H1 (cell line): ENCODE measurements at regions not wholly inside any gene's neighbourhood (a gene's known extent, or its start where the extent isn't known, plus 50 kb on each side); places are given as distances from the start of the nearest gene placed in this dataset.

Experiments
- CTCF ChIA-PET: fragments of 300-600 bp; sonication (Branson Sonifier 250); formaldehyde crosslinking; loops from one replicate; lab custom pipeline; 2021; ENCODE audit not compliant: partially characterized antibody; lab: Charles Lee
- POLR2A ChIA-PET: fragments of 300-600 bp; sonication (Branson Sonifier 250); formaldehyde crosslinking; loops from one replicate; lab custom pipeline; 2021; ENCODE audit warnings: inconsistent platforms; ENCODE audit not compliant: partially characterized antibody; lab: Charles Lee
- DNase-seq, 2 experiments: peaks; one replicate each; pipeline versions ENCODE4 v3.0.0 to v3.0.0-alpha.2; 2010 to 2022; ENCODE audit warnings: low spot score in 2 of 2, low read depth in 1 of 2, mixed read lengths in 1 of 2
- FAIRE-seq: peaks from 2 replicates; lab custom pipeline; 2011; peaks lifted over from hg19 to GRCh38; lab: Jason Lieb, UNC
- H2AFZ ChIP-seq: 2 replicates; pipeline ENCODE4 v1.8.1; 2012; ENCODE audit warnings: low read length, inconsistent platforms
- H2AK5ac ChIP-seq: 2 replicates; pipeline ENCODE4 v1.6.1; 2013; ENCODE audit warnings: low read depth, low read length
- H2BK120ac ChIP-seq: replicated peaks from 2 replicates; pipeline ENCODE3; 2013; ENCODE audit warnings: low read depth, low read length, inconsistent platforms
- H2BK12ac ChIP-seq: 2 replicates; pipeline ENCODE4 v1.6.1; 2013; ENCODE audit warnings: low read depth, low read length
- H2BK15ac ChIP-seq: 2 replicates; pipeline ENCODE4 v1.6.1; 2013; ENCODE audit warnings: low read length
- H2BK20ac ChIP-seq: 2 replicates; pipeline ENCODE4 v1.6.1; 2013; ENCODE audit warnings: low read length
- H2BK5ac ChIP-seq: 2 replicates; pipeline ENCODE4 v1.6.1; 2013; ENCODE audit warnings: low read depth, low read length
- H3K14ac ChIP-seq: 2 replicates; pipeline ENCODE4 v1.6.1; 2013; ENCODE audit warnings: inconsistent platforms; ENCODE audit not compliant: insufficient read length
- H3K18ac ChIP-seq: 2 replicates; pipeline ENCODE4 v1.6.1; 2013; ENCODE audit warnings: low read length; ENCODE audit errors: extremely low read depth
- H3K23ac ChIP-seq: 2 replicates; pipeline ENCODE4 v1.6.1; 2013; ENCODE audit warnings: inconsistent platforms; ENCODE audit not compliant: insufficient read length
- H3K23me2 ChIP-seq: 2 replicates; pipeline ENCODE4 v1.6.1; 2013; ENCODE audit warnings: low read depth, low read length
- H3K27ac ChIP-seq: 2 replicates; pipeline ENCODE4 v1.6.1; 2011; ENCODE audit warnings: low read depth, low read length, inconsistent platforms
- H3K27me3 ChIP-seq, 4 experiments: replicated peaks in 1 of 4; 1 replicate in 1 of 4; 2 replicates in 3 of 4; pipeline versions ENCODE4 v1.6.1 to v1.8.1; 2011 to 2013; ENCODE audit warnings: low read length in 3 of 4, mild to moderate bottlenecking in 3 of 4, inconsistent platforms in 2 of 4, mixed read lengths in 2 of 4, moderate library complexity in 1 of 4; ENCODE audit not compliant: control insufficient read depth in 3 of 4, insufficient read depth in 3 of 4; ENCODE audit errors: extremely low read depth in 1 of 4
- H3K36me3 ChIP-seq, 4 experiments: 2 replicates each; pipeline versions ENCODE4 v1.6.1 to v1.8.1; 2011 to 2013; ENCODE audit warnings: mild to moderate bottlenecking in 4 of 4, low read length in 3 of 4, moderate library complexity in 2 of 4, control low read depth in 1 of 4, inconsistent platforms in 1 of 4; ENCODE audit not compliant: insufficient read depth in 4 of 4, control insufficient read depth in 2 of 4
- H3K4ac ChIP-seq: replicated peaks from 2 replicates; pipeline ENCODE3; 2013; ENCODE audit warnings: low read length, low read depth, mixed read lengths, inconsistent platforms; ENCODE audit not compliant: insufficient read length
- H3K4me1 ChIP-seq, 4 experiments: replicated peaks in 1 of 4; 1 replicate in 1 of 4; 2 replicates in 3 of 4; pipeline versions ENCODE4 v1.6.1 to v1.8.1; 2011 to 2013; ENCODE audit warnings: low read length in 3 of 4, inconsistent platforms in 2 of 4, mixed read lengths in 1 of 4; ENCODE audit not compliant: insufficient read depth in 4 of 4, control insufficient read depth in 3 of 4
- H3K4me2 ChIP-seq, 2 experiments: 2 replicates each; pipeline versions ENCODE4 v1.6.1 to v1.8.1; 2011 to 2013; ENCODE audit warnings: low read depth in 2 of 2, low read length in 2 of 2, control low read depth in 1 of 2, inconsistent platforms in 1 of 2, mild to moderate bottlenecking in 1 of 2; ENCODE audit not compliant: insufficient read depth in 1 of 2
- H3K4me3 ChIP-seq, 4 experiments: fragments of 200-600, 300-600 bp in 1 of 4; sonication (generic), shearing (Covaris generic), sonication (Bioruptor Twin) in 1 of 4; 2 replicates each; pipeline versions ENCODE4 v1.5.1 to v1.8.1; 2011 to 2016; ENCODE audit warnings: low read length in 4 of 4, low read depth in 3 of 4, control low read depth in 2 of 4, inconsistent platforms in 2 of 4, mild to moderate bottlenecking in 2 of 4, mixed read lengths in 1 of 4, moderate library complexity in 1 of 4; ENCODE audit not compliant: insufficient read depth in 2 of 4; ENCODE audit errors: extremely low read depth in 1 of 4
- H3K56ac ChIP-seq: replicated peaks from 2 replicates; pipeline ENCODE3; 2013; ENCODE audit warnings: low read depth, mild to moderate bottlenecking, mixed read lengths, low read length, inconsistent platforms; ENCODE audit not compliant: insufficient read length
- H3K79me1 ChIP-seq: 2 replicates; pipeline ENCODE4 v1.6.1; 2013; ENCODE audit warnings: low read depth, low read length, control low read depth
- H3K79me2 ChIP-seq, 2 experiments: 2 replicates each; pipeline versions ENCODE4 v1.6.1 to v1.8.1; 2012 to 2013; ENCODE audit warnings: low read length in 2 of 2, mild to moderate bottlenecking in 2 of 2, inconsistent platforms in 1 of 2; ENCODE audit not compliant: insufficient read depth in 2 of 2, control insufficient read depth in 1 of 2
- H3K9ac ChIP-seq, 4 experiments: replicated peaks in 1 of 4; 1 replicate in 1 of 4; 2 replicates in 3 of 4; pipeline versions ENCODE4 v1.6.1 to v1.8.1; 2011 to 2013; ENCODE audit warnings: low read depth in 3 of 4, low read length in 3 of 4, control low read depth in 2 of 4, mild to moderate bottlenecking in 2 of 4, moderate library complexity in 2 of 4, inconsistent platforms in 1 of 4; ENCODE audit errors: extremely low read depth in 1 of 4
- H3K9me3 ChIP-seq, 2 experiments: 2 replicates each; pipeline versions ENCODE4 v1.6.1 to v1.8.1; 2012 to 2013; ENCODE audit warnings: mild to moderate bottlenecking in 2 of 2, moderate library complexity in 2 of 2, control low read depth in 1 of 2, inconsistent platforms in 1 of 2, low read depth in 1 of 2, low read length in 1 of 2, mixed read lengths in 1 of 2; ENCODE audit not compliant: insufficient read depth in 2 of 2
- H4K20me1 ChIP-seq, 2 experiments: replicated peaks in 1 of 2; 2 replicates each; pipeline versions ENCODE3 to v1.8.1; 2011 to 2013; ENCODE audit warnings: inconsistent platforms in 2 of 2, low read length in 2 of 2, mild to moderate bottlenecking in 1 of 2; ENCODE audit not compliant: insufficient read depth in 2 of 2, control insufficient read depth in 1 of 2
- H4K5ac ChIP-seq: 2 replicates; pipeline ENCODE4 v1.6.1; 2013; ENCODE audit warnings: low read length, low read depth, mixed read lengths, inconsistent platforms; ENCODE audit not compliant: insufficient read length
- H4K8ac ChIP-seq: 2 replicates; pipeline ENCODE4 v1.8.0; 2013; ENCODE audit warnings: mild to moderate bottlenecking, moderate library complexity, low read length, inconsistent platforms; ENCODE audit not compliant: insufficient read depth; ENCODE audit errors: extremely low read depth
- H4K91ac ChIP-seq: replicated peaks from 2 replicates; pipeline ENCODE3; 2013; ENCODE audit warnings: low read length, mixed read lengths, inconsistent platforms; ENCODE audit not compliant: insufficient read length
- ATF2 ChIP-seq: IDR thresholded peaks from 2 replicates; pipeline ENCODE4 v1.6.1; 2012; ENCODE audit warnings: low read length, inconsistent platforms
- BRCA1 ChIP-seq: IDR thresholded peaks from 2 replicates; pipeline ENCODE4 v1.6.1; 2012; ENCODE audit warnings: low read depth, low read length, improper control_type of control experiment
- POLR2AphosphoS5 ChIP-seq: IDR thresholded peaks from 2 replicates; pipeline ENCODE4 v1.6.1; 2011; ENCODE audit warnings: low read depth, low read length
- SAP30 ChIP-seq: fragments of 300-600 bp; sonication (generic); IDR thresholded peaks from 2 replicates; pipeline ENCODE4 v1.7.1; 2012; ENCODE audit warnings: low read length, moderate library complexity, mild to moderate bottlenecking, inconsistent platforms; ENCODE audit not compliant: insufficient read depth, insufficient replicate concordance
- TEAD4 ChIP-seq: IDR thresholded peaks from 2 replicates; pipeline ENCODE4 v1.6.1; 2012; ENCODE audit warnings: low read depth, low read length, inconsistent platforms, mixed read lengths
- USF2 ChIP-seq: IDR thresholded peaks from 2 replicates; pipeline ENCODE4 v1.6.1; 2011; ENCODE audit warnings: low read length, improper control_type of control experiment
- WGBS, 2 experiments: shearing (Covaris generic) in 1 of 2; methylation state at CpG; one replicate each; pipeline versions ENCODE4 v1.1.6 to v1.1.7; 2013 to 2015; ENCODE audit warnings: low lambda C conversion rate in 2 of 2, mixed read lengths in 2 of 2, inconsistent platforms in 1 of 2, low coverage in 1 of 2, missing lambda C conversion rate in 1 of 2; ENCODE audit not compliant: insufficient replicate concordance in 2 of 2, insufficient coverage in 1 of 2, insufficient read length in 1 of 2; ENCODE audit errors: extremely low coverage in 1 of 2, missing lambda C conversion rate in 1 of 2; 5-methylcytosine and 5-hydroxymethylcytosine counted together

- Histone ChIP-seq H2BK20ac (no peak overlapping the region), H2BK5ac (no peak overlapping the region), H3K18ac (no peak overlapping the region), H2BK120ac (no peak overlapping the region), H4K8ac (no peak overlapping the region), H3K4me2 (no peak overlapping the region), H2BK12ac (no peak overlapping the region), H3K27me3 (peaks cover 0 to 1% (median 0%) of the 10 kb centered on the region in 4 experiments; a peak in 1 of 7 replicates), H4K5ac (no peak overlapping the region), H2AFZ (no peak overlapping the region), H3K36me3 (no peaks in the 10 kb centered on the region), H4K20me1 (no peaks in the 10 kb centered on the region), H3K4me1 (no peaks in the 10 kb centered on the region), H2AK5ac (no peak overlapping the region), H3K23ac (no peak overlapping the region), H3K79me2 (no peaks in the 10 kb centered on the region), H3K9ac (no peak overlapping the region), H3K9me3 (no peaks in the 10 kb centered on the region; a peak in 1 of 4 replicates), H3K4me3 (no peak overlapping the region), H3K56ac (no peak overlapping the region), H3K4ac (no peak overlapping the region), H4K91ac (no peak overlapping the region), H3K23me2 (no peaks in the 10 kb centered on the region), H2BK15ac (no peak overlapping the region), H3K27ac (no peak overlapping the region), H3K79me1 (no peaks in the 10 kb centered on the region), H3K14ac (no peak overlapping the region)
- DNase-seq (no peak), FAIRE-seq (no peak)
- WGBS, 2 experiments, result 81% methylated on average over 2 of the region's 2 CpGs; no CpG with 5 or more reads in 1 of the 2 experiments
- CTCF ChIA-PET, result interaction anchor here (1.1 kb wide), 1 partner anchor 113 kb away, joined by 3 read pairs; no protein-coding TSS in a partner anchor
- TF ChIP-seq BRCA1 (no peak), ATF2 (no peak), USF2 (no peak), SAP30 (no peak), POLR2AphosphoS5 (no peak), TEAD4 (no peak)
- POLR2A ChIA-PET, result no interaction called here
Observed at GRCh38 chr21:20852866-20853265, 145.3 kb upstream of the NCAM2 start.
